HEK293 (cell line): ENCODE measurements at regions not wholly inside any gene's neighbourhood (a gene's known extent, or its start where the extent isn't known, plus 50 kb on each side); places are given as distances from the start of the nearest gene placed in this dataset.

Source experiments
- CTCF ChIA-PET: fragments of 350-600 bp; formaldehyde crosslinking; extraction: SDS; loops from one replicate; lab custom pipeline; 2021; ENCODE audit warnings: antibody characterized with exemption; lab: Yijun Ruan, JAX
- POLR2A ChIA-PET: fragments of 300-600 bp; formaldehyde crosslinking; extraction: SDS; loops from one replicate; lab custom pipeline; 2020; ENCODE audit warnings: antibody characterized with exemption, inconsistent platforms; lab: Yijun Ruan, JAX
- H3K27ac ChIP-seq: fragments of 200-500 bp; sonication (Bioruptor generic); 2 replicates; pipeline ENCODE4 v1.5.1; 2014; ENCODE audit warnings: low read depth, low read length, control low read depth, inconsistent platforms; ENCODE audit errors: extremely low read depth
- H3K36me3 ChIP-seq, 2 experiments: fragments of 200-500 bp in 1 of 2; sonication (Bioruptor generic) in 1 of 2; 1 replicate in 1 of 2; 2 replicates in 1 of 2; pipeline ENCODE4 v1.5.1; 2014 to 2017; ENCODE audit warnings: inconsistent platforms in 2 of 2, low read length in 2 of 2; ENCODE audit not compliant: control insufficient read depth in 2 of 2, insufficient read depth in 1 of 2
- H3K4me1 ChIP-seq: fragments of 200-500 bp; sonication (Bioruptor generic); 2 replicates; pipeline ENCODE4 v1.5.1; 2014; ENCODE audit warnings: mild to moderate bottlenecking, low read length, inconsistent platforms; ENCODE audit not compliant: control insufficient read depth, insufficient read depth
- H3K4me3 ChIP-seq: 2 replicates; pipeline ENCODE4 v1.5.1; 2011; ENCODE audit warnings: low read depth, mild to moderate bottlenecking, control low read depth, low read length, moderate library complexity
- H3K9me3 ChIP-seq: fragments of 200-500 bp; sonication (Bioruptor generic); 2 replicates; pipeline ENCODE4 v1.5.1; 2014; ENCODE audit warnings: low read depth, low read length, inconsistent platforms; ENCODE audit not compliant: control insufficient read depth, insufficient read depth
- HOXD13 ChIP-seq: sonication (generic); formaldehyde crosslinking; IDR thresholded peaks from 2 replicates; pipeline ENCODE4 v1.8.0; 2022; ENCODE audit warnings: missing genetic modification reagents, borderline replicate concordance
- KLF1 ChIP-seq: fragments of 450-650 bp; formaldehyde crosslinking; IDR thresholded peaks from 2 replicates; pipeline ENCODE4 v1.5.1; 2016; ENCODE audit warnings: missing biosample characterization, missing genetic modification characterization
- KLF17 ChIP-seq: fragments of 450-650 bp; formaldehyde crosslinking; IDR thresholded peaks from 2 replicates; pipeline ENCODE4 v1.5.1; 2016; ENCODE audit warnings: missing biosample characterization, missing genetic modification characterization
- OSR2 ChIP-seq: fragments of 450-650 bp; formaldehyde crosslinking; IDR thresholded peaks from 2 replicates; pipeline ENCODE4 v1.5.1; 2016; ENCODE audit warnings: missing biosample characterization, missing genetic modification characterization
- TCF7L2 ChIP-seq: IDR thresholded peaks from 2 replicates; pipeline ENCODE4 v1.6.1; 2011; ENCODE audit warnings: low read depth, mild to moderate bottlenecking, inconsistent platforms, low read length, moderate library complexity, borderline replicate concordance
- ZBTB17 ChIP-seq: fragments of 450-650 bp; formaldehyde crosslinking; IDR thresholded peaks from 2 replicates; pipeline ENCODE4 v1.5.1; 2016; ENCODE audit warnings: missing biosample characterization, missing genetic modification characterization
- ZBTB26 ChIP-seq: fragments of 450-650 bp; formaldehyde crosslinking; optimal IDR thresholded peaks from 2 replicates; pipeline ENCODE3; 2016; ENCODE audit warnings: missing biosample characterization, mild to moderate bottlenecking, missing genetic modification characterization
- ZBTB8A ChIP-seq: fragments of 450-650 bp; formaldehyde crosslinking; IDR thresholded peaks from 2 replicates; pipeline ENCODE4 v1.5.1; 2016; ENCODE audit warnings: missing biosample characterization, missing genetic modification characterization
- ZNF155 ChIP-seq: fragments of 450-650 bp; formaldehyde crosslinking; IDR thresholded peaks from 2 replicates; pipeline ENCODE4 v1.5.1; 2016; ENCODE audit warnings: missing biosample characterization, missing genetic modification characterization
- ZNF274 ChIP-seq, 2 experiments: fragments of 200-500 bp in 1 of 2; fragments of 450-650 bp in 1 of 2; sonication (Bioruptor generic) in 1 of 2; formaldehyde crosslinking in 1 of 2; IDR thresholded peaks; 2 replicates each; pipeline versions ENCODE4 v1.5.1 to v1.6.1; 2014 to 2016; ENCODE audit warnings: borderline replicate concordance in 1 of 2, inconsistent platforms in 1 of 2, low read length in 1 of 2, missing biosample characterization in 1 of 2, missing genetic modification characterization in 1 of 2
- ZNF302 ChIP-seq: fragments of 450-650 bp; formaldehyde crosslinking; IDR thresholded peaks from 2 replicates; pipeline ENCODE4 v1.5.1; 2016; ENCODE audit warnings: missing biosample characterization, missing genetic modification characterization, low read depth
- ZNF341 ChIP-seq: fragments of 450-650 bp; formaldehyde crosslinking; IDR thresholded peaks from 2 replicates; pipeline ENCODE4; 2016; ENCODE audit warnings: low read depth, missing biosample characterization, missing genetic modification characterization
- ZNF398 ChIP-seq: fragments of 450-650 bp; formaldehyde crosslinking; IDR thresholded peaks from 2 replicates; pipeline ENCODE4 v1.5.1; 2017; ENCODE audit warnings: missing biosample characterization, missing genetic modification characterization
- ZNF501 ChIP-seq: fragments of 450-650 bp; formaldehyde crosslinking; IDR thresholded peaks from 2 replicates; pipeline ENCODE4 v1.5.1; 2016; ENCODE audit warnings: missing biosample characterization, missing genetic modification characterization
- ZNF529 ChIP-seq: fragments of 450-650 bp; formaldehyde crosslinking; IDR thresholded peaks from 2 replicates; pipeline ENCODE4 v1.5.1; 2017; ENCODE audit warnings: missing genetic modification characterization, missing biosample characterization; ENCODE audit not compliant: insufficient replicate concordance
- ZNF571 ChIP-seq: fragments of 450-650 bp; formaldehyde crosslinking; IDR thresholded peaks from 2 replicates; pipeline ENCODE4 v1.5.0; 2017; ENCODE audit warnings: missing biosample characterization, missing genetic modification characterization
- ZNF600 ChIP-seq: fragments of 450-650 bp; formaldehyde crosslinking; IDR thresholded peaks from 2 replicates; pipeline ENCODE4 v1.5.1; 2016; ENCODE audit warnings: missing biosample characterization, missing genetic modification characterization
- ZNF624 ChIP-seq: fragments of 450-650 bp; formaldehyde crosslinking; IDR thresholded peaks from 2 replicates; pipeline ENCODE4 v1.5.1; 2017; ENCODE audit warnings: missing biosample characterization, missing genetic modification characterization
- ZNF645 ChIP-seq: fragments of 450-650 bp; formaldehyde crosslinking; IDR thresholded peaks from 2 replicates; pipeline ENCODE4; 2016; ENCODE audit warnings: missing biosample characterization, missing genetic modification characterization
- ZNF768 ChIP-seq: fragments of 450-650 bp; formaldehyde crosslinking; IDR thresholded peaks from 2 replicates; pipeline ENCODE4 v1.5.1; 2018; ENCODE audit warnings: missing biosample characterization, mild to moderate bottlenecking, missing genetic modification characterization
- ZNF792 ChIP-seq: fragments of 450-650 bp; formaldehyde crosslinking; IDR thresholded peaks from 2 replicates; pipeline ENCODE4 v1.5.1; 2016; ENCODE audit warnings: missing biosample characterization, missing genetic modification characterization
- ZSCAN16 ChIP-seq: fragments of 450-650 bp; formaldehyde crosslinking; IDR thresholded peaks from 2 replicates; pipeline ENCODE4 v1.5.1; 2016; ENCODE audit warnings: missing biosample characterization, missing genetic modification characterization

GRCh38 chr11:19357943-19358342 lies 117.2 kb upstream of the E2F8 start (continued):
- no peak for TF ChIP-seq ZSCAN16 (tag by site-specific recombination)
- TF ChIP-seq ZBTB8A: no peak
- no peak for TF ChIP-seq ZNF341 (tag by site-specific recombination)

- H3K4me3 ChIP-seq: no peak overlapping the region
- H3K36me3 ChIP-seq: no peaks in the 10 kb centered on the region
- H3K4me1 ChIP-seq: 0 out of 2 replicates have a peak, but pooled peaks cover 2% of the 10 kb centered on the region
- ChIA-PET CTCF (no interaction called here), POLR2A (interaction anchor here (0.6 kb wide), 1 partner anchor 225 kb away, joined by 3 read pairs; no protein-coding TSS in a partner anchor)
- H3K9me3 ChIP-seq: no peaks in the 10 kb centered on the region
- no peak overlapping the region for H3K27ac ChIP-seq
- TF ChIP-seq ZNF792 (tag by site-specific recombination): no peak
- no peak for TF ChIP-seq ZNF274 (IDR thresholded peaks at IDR 0.05; ENCODE audit: low read length)
- no peak for TF ChIP-seq ZNF274 (tag by site-specific recombination; IDR thresholded peaks at IDR 0.05; ENCODE audit: borderline replicate concordance)
- no peak for TF ChIP-seq ZNF398 (tag by site-specific recombination)
- no peak for TF ChIP-seq ZNF302 (tag by site-specific recombination)
- TF ChIP-seq ZNF501 (tag by site-specific recombination): no peak
- no peak for TF ChIP-seq ZNF571 (tag by site-specific recombination)
- TF ChIP-seq KLF17 (tag by site-specific recombination): no peak
Measured at GRCh38 chr11:19355601-19356000, 114.9 kb upstream of the E2F8 start.

GRCh38 chr11:19353287-19353850 lies 112.6 kb upstream of the E2F8 start:
- Histone ChIP-seq H3K4me3 (no peak overlapping the region), H3K36me3 (no peaks in the 10 kb centered on the region), H3K27ac (no peak overlapping the region), H3K4me1 (no peaks in the 10 kb centered on the region), H3K9me3 (no peaks in the 10 kb centered on the region)
- CTCF ChIA-PET: interaction anchor here (0.6 to 1.4 kb wide), 4 partner anchors 12 to 199 kb away, joined by 3 read pairs; no protein-coding TSS in a partner anchor
- TF ChIP-seq ZNF600: no peak
- no peak for TF ChIP-seq ZNF155 (tag by site-specific recombination)
- TF ChIP-seq ZNF768: peak; percentile 72; the same call in 1 of the 2 replicates
- TF ChIP-seq HOXD13 (CRISPR knock-in tag): no peak
- no peak for TF ChIP-seq ZNF624 (tag by site-specific recombination)
- no peak for TF ChIP-seq TCF7L2
- POLR2A ChIA-PET: interaction anchor here (1.4 kb wide), 1 partner anchor 9 kb away, joined by 3 read pairs; no protein-coding TSS in a partner anchor

- CTCF ChIA-PET: interaction anchor here (1.0 to 1.2 kb wide), 3 partner anchors 15 to 272 kb away, joined by 3 to 5 read pairs (median 3); no protein-coding TSS in a partner anchor
- POLR2A ChIA-PET: interaction anchor here (1.4 kb wide), 1 partner anchor 8 kb away, joined by 3 read pairs; no protein-coding TSS in a partner anchor
Measured at GRCh38 chr11:19352771-19353160, 112.0 kb upstream of the E2F8 start.

More at GRCh38 chr11:19352771-19353160, 112.0 kb upstream of the E2F8 start:
- Histone ChIP-seq H3K9me3 (no peaks in the 10 kb centered on the region), H3K27ac (no peak overlapping the region), H3K4me1 (no peaks in the 10 kb centered on the region), H3K4me3 (no peak overlapping the region), H3K36me3 (no peaks in the 10 kb centered on the region)
- TF ChIP-seq KLF1 (tag by site-specific recombination) (no peak), ZNF645 (tag by site-specific recombination) (no peak), ZBTB17 (tag by site-specific recombination) (0 out of 2 replicates have a peak, but pooled peaks have one; percentile 32), OSR2 (tag by site-specific recombination) (peak; percentile 73), ZNF529 (tag by site-specific recombination) (no peak), ZBTB26 (tag by site-specific recombination) (no peak)
